Activated CD8-positive, alpha-beta memory T cell treated with anti-CD3 and anti-CD28 coated beads for 48 hours (primary cell): ENCODE measurements at regions not wholly inside any gene's neighbourhood (a gene's known extent, or its start where the extent isn't known, plus 50 kb on each side); places are given as distances from the start of the nearest gene placed in this dataset.
"Not testable (repeated sequence)": the region's sequence is repeated elsewhere in the genome, so short reads cannot be mapped to it uniquely, and the experiment has no call there.

Source experiments
- DNase-seq, 3 experiments: peaks; one replicate each; pipeline ENCODE4 v3.0.0-alpha.2; 2020; ENCODE audit warnings: low read depth in 2 of 3, low spot score in 2 of 3

DNA sequence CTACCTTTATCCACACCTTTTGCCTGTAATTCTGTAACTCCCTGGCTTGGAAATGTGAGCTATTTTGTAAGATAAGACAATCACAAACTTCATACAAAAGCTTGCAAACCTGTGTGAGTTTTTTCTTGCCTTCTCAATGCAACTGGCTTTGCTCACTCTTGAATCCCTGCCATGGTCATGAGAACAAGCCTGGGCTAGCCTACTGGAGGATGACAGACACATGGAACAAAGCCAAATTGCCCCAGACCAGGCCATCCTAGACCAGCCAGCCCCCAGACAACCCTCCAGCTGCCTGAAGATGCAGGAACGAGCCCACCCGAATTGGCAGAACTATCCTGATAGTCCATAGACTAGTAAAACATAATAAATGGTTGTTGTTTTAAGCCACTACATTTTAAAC lies 466.6 kb upstream of the ERCC4 start:
- no peak for DNase-seq

DNA sequence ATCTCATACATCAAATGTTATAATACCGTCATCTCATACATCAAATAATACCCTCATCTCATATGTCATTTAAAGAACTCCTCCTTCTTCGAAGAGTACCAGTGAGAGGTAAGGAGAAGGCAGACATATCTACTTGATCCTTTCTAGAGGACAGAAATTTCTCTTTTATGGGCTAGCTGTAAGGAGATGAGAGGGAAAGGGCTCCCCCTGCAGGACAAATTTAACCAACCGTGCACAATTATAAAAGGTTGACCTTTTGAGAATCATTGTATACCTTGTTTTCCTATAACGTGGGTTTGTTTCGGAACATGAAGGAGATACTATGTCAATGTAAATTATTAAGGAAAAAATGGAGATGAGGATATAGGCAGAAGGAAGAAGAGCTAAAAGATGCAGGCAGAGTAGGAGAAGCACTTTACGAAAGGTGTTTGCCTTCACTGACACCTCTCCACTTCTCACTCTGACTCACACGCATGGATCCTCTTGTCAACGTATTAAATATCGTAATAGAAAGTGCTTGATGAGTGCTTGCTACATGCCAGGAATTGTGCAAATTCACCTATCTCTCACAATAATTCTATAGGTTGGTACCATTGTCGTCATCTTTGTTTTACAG lies 465.9 kb upstream of the ERCC4 start:
- no peak for DNase-seq

DNA sequence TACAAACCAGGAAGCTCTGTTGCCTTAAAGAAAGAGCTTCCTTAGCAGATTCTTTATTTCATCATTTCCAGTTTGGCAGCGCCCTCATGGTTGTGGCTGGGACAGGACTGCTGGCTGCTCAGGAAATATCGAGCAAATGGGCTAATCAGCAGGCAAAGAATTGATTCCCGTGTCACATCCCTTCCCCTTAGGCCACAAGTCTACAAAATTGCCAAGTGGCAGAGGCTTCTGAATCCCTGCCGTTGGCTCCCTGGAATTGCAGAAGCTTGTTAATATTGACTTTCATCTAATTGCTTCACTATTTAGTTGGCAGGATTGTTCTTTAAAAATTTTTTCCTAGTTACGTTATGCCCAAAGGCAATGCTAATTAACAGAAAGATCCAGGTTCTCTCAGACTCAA lies 456.3 kb upstream of the ERCC4 start:
- DNase-seq: no peak

DNA sequence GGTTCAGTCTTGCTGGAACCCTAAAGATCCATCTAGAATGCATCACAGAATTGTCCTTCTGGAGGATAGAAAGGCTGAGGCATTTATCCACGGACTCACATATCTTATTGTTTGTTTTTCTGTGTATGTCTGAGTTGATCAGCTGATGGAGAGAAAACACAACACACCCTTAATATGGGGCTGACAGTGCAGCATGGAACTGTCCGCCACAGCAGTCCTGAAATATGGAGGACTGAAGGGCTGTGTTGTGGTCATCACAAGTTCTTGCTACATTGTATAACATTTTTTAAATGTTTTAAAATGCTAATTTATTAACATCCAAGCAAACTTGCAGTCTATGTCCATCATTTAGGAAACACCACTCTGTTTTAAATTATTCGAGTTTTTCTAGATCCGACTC lies 448.9 kb upstream of the ERCC4 start:
- DNase-seq: no peak

DNA sequence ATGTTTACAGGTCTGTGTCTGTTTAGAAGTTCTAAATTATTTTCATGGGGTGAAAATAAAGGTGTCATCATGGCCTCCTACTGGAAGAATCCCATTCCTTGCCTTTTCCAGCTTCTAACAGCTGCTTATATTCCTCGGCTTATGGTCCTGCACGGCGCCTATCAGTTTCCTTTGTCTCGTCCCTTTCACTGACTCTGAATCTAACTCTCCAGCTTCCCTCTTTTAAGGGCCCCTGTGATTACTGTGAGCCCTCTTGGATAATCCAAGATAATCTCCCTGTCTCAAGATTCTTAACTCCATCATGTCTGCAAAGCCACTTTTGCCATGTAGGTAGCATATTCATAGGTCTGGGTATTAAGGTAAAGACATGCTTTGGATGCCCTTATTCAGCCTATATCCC lies 441.0 kb upstream of the ERCC4 start:
- DNase-seq: no peak

DNA sequence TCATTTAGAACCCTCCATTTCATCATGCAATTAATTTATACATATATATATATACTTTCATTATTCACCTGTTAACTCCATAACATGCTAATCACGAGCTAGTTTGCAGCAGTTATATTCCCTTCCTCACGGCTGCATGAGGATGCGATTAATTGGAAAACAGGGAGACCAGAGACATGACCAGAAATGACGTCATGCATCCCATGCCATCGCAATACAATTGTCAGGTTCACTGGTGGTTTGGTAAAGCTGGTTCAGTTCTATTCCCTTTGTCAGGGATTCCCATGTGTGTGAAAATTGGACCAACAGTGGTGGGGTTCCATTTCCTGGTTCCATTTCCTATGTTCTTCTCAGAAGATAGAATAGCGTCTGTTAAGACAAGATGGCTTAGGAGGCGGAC lies 440.4 kb upstream of the ERCC4 start:
- DNase-seq: no peak

DNA sequence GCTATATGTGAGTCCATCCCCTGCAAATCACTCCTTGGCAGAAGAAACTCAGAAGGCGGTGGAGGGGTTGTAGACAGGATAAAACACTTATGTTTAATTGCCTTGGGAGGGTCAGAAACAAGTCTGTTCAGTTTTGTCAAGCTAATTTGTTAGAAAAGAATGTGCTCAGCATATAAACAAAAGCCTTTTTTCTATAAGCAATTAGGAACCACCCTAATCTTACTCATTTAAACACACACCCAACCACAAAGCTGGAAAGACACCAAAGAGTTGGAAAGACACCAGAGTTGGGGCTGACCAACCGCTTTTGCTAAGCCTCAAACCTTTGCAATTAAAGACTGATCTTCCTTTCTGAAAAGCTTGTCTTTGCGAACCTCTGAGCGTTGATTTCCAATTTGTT lies 439.2 kb upstream of the ERCC4 start:
- no peak for DNase-seq

DNA sequence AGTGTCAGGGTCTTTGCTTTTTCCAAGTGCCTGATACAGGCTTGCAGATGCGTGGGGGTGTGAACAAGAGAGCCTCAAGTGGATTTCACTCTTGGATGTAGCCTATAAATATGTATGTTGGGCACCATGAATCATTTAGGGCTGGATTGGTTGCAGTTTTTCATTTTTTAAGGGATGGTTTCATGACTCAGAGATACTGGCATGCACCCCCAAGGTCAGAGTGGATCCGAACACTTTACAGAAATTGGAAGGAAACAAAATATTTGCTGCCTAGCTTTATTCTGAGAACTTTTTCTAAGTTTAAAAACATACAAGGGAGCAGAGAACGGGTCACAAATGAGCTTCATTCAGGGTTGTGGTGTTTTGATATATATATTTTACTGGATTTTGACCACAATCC lies 436.8 kb upstream of the ERCC4 start:
- no peak for DNase-seq

DNA sequence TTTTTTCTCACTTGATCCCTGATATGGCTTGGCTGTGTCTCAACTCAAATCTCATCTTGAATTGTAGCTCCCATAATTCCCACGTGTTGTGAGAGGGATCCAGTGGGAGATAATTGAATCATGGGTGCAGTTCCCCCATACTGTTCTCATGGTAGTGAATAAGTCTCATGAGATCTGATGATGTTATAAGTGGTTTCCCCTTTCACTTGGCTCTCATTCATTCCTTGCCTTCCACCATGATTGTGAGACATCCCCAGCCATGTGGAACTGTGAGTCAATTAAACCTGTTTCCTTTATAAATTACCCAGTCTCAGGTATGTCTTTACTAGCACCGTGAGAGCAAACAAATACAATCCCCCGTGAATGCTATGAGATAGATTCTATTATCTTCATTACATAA lies 430.5 kb upstream of the ERCC4 start:
- DNase-seq: not testable (repeated sequence)

DNA sequence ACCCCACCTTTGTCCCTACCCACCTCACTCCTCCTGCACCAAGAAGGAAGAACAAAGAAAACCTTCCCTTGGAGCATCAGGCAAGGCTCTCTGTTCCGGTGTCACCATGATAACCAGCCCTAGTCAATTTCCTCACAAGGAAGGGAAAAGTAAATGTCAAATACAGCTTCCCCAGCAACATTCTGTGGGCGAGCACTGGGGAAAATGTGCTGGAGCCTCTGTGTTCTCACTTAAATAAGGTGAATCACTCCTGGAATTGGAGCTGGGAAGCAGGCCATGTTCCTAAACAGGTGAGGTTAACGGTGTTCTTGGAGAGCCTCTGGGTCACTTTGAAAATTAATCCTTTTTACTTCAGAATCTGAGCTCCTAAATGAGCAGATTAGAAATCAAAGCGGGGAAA lies 427.9 kb upstream of the ERCC4 start:
- no peak for DNase-seq

DNA sequence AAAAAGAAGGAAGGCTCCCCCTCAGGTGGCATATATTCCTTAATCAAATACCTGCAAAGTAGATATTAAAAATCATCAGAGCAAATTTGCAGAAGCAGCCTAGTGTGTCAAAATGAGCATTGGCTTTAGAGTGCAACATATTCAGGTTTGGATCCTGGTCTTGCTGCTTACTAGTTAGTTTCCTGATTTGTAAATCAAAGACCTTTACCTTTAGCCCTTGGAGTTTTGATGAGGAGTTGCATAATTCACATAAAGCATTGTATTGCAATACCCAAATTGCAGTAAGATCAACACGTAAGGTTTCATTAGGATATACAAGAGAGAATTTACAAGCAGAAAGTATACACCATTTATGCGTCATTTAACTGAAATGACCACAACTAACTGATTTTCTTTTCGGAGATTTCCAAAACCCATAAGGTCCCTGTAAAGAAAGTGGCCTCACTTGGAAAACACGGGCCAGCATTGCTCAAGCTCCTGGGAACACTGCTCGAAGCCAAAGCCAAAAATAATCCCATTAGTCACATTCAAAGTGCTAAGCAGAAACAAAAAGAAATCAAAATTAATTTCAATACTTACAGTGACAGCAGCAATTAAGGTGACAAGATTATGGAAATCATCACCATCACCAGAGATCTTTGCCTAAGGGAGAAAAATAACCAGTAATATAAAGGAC lies 415.9 kb upstream of the ERCC4 start:
- no peak for DNase-seq

DNA sequence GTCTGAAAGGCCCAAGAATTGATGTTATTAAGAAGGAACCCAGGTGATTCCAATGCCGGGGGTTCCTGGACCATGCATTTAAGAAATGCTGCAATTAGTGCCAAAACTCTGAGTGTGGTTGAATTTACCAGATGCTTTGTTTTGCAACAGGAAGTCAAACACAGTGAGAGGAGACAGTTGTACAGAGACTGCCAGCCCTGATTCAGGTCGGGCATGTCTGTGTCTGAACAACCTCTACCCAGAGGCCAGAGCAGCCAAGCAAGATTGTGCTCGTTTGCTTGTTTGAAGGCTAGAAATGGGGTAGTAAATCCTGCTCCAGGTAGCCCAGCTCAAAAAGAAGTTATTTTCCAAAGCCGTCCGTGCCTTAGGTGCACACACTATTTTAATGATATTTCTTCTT lies 412.4 kb upstream of the ERCC4 start:
- no peak for DNase-seq

DNA sequence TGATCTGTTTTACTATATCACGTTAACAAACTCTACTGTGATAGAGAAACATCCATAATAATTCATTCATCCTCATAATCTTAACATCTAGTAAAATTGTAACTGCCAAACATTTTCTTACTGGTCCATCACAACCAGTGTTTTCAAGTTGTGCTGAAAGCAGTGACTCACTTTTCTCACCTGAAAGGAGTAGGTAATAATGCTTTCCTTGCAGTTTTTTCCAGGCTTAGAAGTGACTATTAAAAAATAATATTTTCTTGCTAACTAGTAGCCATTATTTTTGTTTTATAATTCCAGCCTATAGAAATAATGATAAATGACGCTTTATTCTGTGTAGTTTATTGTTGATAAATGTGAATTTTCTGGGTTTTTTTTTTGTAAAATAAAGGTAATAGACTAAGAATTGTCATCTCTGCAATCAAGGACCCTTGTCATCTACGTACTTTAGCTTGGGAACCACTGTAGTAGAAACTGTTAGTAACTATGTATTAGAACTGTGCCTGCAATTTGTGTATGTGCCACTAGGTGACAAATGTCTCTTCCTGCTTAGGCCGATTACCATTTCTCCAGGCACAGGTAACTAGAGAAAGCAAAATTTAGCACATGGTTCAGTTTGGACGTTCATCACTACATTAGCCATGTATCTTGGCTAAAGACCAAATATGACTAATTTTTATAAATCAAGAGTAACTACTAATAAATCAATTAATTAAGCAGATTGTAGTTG lies 409.4 kb upstream of the ERCC4 start:
- no peak for DNase-seq

DNA sequence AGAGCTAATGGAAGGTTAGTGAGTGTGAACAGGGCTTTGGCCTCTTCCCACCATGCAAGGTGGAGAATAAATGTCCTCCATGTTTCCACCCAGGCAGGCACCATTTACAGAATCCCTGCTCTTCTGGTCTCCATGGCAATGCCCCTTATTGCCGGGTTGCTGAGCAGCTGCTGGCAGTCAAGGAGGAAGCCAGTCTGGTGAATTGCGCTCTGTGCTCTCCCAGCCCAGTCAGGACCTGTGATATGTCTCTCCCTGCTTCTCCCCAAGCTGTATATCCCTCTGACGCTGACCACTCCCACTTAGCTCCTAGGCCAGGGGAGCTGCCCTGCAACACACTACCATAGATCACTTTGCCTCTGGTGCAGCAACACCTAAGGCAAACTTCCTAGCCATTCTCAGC lies 402.1 kb upstream of the ERCC4 start:
- no peak for DNase-seq

DNA sequence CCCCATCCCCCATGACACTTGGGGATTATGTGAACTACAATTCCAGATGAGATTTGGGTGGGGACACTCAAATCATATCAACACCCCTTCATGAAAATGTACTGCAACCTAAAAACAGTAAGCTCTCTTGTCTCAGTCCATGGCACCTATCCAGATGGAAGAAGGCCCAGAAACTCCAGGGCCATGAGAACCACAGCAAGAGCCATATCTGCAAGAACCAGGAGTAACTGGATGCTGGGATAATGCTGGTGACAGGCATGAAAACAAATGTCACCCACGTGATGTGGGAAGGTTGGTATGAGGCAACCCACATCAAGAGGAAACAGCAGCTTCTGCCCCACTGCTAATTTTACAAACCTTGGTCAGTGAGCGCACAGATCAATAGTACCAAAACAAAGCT lies 400.1 kb upstream of the ERCC4 start:
- DNase-seq: no peak

DNA sequence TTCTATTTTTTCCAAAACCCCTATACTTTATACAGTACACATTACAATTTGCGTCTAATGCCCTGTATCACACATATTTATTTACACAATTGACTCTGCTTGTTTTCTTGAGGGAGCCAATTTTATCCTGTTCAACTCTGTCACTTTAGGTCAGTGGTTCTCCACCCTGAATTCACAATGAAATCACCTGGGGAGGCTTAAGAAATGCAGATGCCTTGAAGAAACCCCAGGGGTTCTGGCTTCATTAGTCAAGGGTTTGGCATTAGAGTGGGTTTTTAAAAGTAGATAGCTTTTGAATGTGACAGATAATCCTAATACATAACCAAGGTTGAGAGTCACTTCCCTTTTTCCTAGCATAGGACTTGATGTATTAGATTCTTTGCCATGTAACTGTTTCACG lies 398.6 kb upstream of the ERCC4 start:
- no peak for DNase-seq

DNA sequence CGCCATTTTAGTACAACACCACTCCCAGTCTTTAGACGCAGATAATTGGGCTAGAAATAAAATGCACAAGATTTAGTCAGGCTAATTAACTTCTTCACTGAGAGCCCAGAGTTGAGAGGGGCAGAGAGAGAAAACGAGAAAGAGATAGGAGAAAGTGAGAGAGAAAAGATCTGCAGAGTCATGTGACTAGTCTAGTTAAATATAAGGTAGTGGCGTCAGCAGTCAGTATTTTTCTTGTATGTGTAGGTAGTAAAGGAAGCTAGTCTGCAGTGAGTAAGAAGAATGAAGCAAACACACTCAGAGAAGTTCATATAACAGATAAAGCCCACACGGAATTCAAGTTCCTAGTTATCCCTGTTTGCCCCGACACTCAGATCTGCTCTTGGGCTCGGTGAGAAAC lies 392.6 kb upstream of the ERCC4 start:
- DNase-seq: no peak

DNA sequence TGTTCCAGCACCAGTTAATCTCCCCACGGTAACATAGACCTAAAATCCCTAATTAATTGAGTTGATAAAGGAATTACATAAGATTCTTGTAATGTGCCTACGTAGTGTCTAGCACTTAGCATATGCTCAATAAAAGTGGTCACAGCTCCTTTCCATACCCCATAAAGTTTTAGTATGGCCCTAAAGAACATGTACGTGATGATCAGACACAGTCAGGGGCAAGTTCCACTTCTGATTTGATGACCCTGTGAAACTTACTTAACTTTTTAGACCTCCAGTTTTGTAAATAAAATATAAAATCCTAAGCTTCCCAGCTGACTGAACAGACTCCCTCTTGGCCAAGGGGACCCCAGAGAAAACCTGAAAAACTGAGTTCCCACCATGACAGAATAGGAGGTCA lies 391.3 kb upstream of the ERCC4 start:
- DNase-seq: no peak

DNA sequence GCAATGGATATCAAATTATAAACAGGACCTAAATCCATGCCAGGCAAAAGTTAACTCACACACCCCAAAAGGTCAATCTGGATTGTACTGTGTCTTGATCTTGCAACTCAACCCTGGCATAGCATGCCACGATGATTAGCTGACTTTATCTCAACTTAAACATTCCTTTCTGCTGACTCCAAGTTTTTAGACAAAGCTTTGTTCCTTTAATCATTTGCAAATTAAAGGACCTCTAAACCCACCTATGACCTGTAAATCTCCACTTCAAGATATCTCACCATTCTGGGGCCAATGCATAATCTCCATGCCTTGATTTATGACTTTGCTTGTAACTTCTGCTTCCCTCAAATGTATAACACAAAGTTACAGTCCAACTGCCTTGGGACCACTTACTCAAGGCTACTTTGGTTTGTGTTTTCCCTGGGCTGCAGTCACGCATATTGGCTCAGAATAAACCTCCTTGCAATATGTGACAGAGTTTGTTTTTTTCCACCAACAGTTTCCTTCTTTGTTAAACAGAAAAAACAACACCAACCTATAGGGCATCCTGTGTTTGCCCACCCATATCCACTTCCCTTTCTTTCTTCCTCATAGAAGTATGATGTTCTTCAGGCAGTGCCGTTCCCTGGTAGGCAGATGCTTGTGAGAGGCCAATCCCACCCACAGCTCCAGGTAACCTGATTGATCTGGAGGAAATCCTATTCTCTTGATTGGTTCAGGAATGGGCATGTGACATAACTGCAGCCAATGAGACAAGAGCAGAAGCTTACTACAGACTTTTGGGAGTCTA lies 390.6 kb upstream of the ERCC4 start:
- no peak for DNase-seq

DNA sequence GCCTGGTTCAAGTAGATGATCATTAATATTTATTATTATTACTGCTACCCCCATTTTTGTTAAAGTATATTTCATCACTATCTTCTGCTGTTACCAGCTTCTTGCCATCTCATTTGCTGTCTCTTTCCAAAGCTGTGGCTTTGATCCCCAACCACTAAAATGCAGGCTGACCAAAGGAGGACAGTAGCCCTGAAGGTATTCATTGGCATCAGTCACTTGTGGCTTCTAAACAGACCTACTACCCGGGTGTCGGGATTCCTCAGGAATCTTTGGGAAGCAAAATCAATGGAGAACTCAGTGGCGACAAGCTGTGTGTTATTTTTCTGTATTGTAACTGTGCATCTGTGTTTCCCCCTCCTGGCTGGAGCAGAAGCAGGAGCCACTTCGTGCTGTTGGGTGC lies 379.2 kb upstream of the ERCC4 start:
- no peak for DNase-seq

DNA sequence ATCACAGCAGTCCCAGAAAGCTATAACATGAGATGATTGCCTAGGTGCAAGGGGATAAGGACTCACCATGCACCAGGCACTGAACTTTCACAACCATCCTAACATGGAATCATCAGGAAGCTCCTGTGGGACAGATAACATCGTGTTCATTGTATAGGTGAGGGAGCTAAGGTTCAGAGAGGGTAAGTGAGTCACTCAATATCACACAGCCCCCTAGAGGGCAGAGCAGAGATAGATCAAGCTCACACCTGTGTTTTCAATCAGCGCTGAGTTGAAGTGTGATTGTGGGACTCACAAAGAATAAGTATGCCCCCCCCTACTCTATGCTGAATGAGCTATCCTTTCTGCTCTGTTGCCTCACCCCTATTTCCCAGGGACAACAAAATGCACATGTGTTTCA lies 377.7 kb upstream of the ERCC4 start:
- DNase-seq: no peak

DNA sequence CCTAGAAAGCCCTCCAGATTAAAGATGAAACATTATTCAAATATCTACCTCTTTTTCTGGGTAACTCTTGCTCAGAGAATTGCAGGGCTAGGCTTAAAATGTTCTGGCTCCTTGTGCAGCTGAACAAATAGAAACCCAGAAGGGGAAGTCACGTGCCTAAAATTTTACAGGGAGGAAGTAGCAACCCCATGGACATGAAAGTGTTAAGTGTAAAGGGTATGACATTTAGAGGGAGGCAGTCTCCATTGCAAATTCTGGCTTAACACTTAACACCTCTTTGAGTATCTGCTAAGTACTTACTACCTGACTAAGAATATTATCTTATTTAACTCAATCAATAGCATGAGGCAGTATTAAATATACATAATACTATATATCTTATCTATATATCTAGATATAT lies 376.1 kb upstream of the ERCC4 start:
- DNase-seq: no peak
